ENCODE measurements at regions not wholly inside any gene's neighbourhood (a gene's known extent, or its start where the extent isn't known, plus 50 kb on each side); places are given as distances from the start of the nearest gene placed in this dataset.
"Not testable (repeated sequence)": the region's sequence is repeated elsewhere in the genome, so short reads cannot be mapped to it uniquely, and the experiment has no call there.

DNA sequence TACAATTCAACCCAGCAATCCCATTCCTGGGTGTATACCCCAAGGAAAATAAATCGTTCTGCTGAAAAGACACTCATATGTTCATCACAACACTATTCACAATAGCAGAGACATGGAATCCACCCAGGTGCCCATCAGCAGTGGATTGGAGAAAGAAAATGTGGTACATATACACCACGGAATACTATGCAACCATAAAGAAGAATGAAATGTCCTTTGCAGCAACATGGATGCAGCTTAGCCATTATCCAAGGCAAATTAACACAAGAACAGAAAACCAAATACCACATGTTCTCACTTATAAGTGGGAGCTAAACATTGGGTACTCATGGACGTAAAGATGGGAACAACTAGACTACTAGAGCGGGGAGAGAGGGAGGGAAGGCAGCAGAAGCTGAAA, 207.8 kb downstream of the GATA3 start:
- no peak for DNase-seq (ENCODE audit: low spot score)
- in situ Hi-C loops (cut with HindIII; ENCODE audit: low sequenced_read_pairs), result no loop called here

DNA sequence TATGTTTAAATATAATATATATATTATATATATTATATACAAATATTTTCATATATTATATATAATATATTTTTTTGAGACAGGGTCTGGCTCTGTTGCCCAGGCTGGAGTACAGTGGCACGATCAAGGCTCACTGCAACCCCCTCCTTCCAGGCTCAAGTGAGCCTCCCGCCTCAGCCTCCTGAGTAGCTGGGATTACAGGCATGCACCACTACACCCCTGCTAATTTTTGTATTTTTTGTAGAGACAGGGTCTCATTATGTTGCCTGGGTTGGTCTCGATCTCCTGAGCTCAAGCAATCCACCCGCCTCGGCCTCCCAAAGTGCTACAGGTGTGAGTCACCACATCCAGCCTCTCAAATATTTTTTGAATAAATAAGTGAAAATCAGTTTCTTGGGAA, 215.5 kb downstream of the GATA3 start:
- no peak for DNase-seq (ENCODE audit: low spot score)
- in situ Hi-C loops (cut with HindIII; ENCODE audit: low sequenced_read_pairs), result no loop called here

- no peak for DNase-seq (ENCODE audit: low spot score)
- in situ Hi-C loops (cut with HindIII; ENCODE audit: low sequenced_read_pairs), result no loop called here
These were observed 218.4 kb downstream of the GATA3 start for GRCh38 chr10:8272794-8273425.

- DNase-seq (ENCODE audit: low spot score), result no peak
- in situ Hi-C loops (cut with HindIII; ENCODE audit: low sequenced_read_pairs), result no loop called here
These were observed 219.3 kb downstream of the GATA3 start for GRCh38 chr10:8273749-8274148.

- in situ Hi-C loops (cut with HindIII; ENCODE audit: low sequenced_read_pairs), result no loop called here
- DNase-seq (ENCODE audit: low spot score), result no peak
These were observed 221.4 kb downstream of the GATA3 start for GRCh38 chr10:8275911-8276310.

- in situ Hi-C loops (cut with HindIII; ENCODE audit: low sequenced_read_pairs), result no loop called here
- no peak for DNase-seq (ENCODE audit: low spot score)
These were observed 223.6 kb downstream of the GATA3 start for GRCh38 chr10:8278099-8278498.

DNA sequence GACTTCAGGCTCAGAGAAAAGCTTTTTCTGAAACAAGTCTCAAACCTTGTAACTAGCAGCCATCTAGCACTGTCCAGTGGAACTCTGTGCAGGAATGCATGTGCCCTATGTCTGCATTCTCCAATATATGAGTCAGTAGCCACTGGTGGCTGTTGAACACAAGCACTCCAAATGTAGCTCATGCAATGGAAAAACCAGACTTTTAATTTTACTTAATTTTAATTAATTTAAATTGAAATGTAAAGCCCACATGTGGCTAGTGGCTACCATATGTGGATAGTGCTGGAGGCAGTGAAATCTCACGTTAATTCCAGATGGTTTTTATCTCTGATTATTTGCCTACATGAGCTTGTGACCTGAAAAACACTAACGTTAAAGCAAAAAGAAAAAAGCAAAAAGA, 225.1 kb downstream of the GATA3 start:
- in situ Hi-C loops (cut with HindIII; ENCODE audit: low sequenced_read_pairs), result no loop called here
- no peak for DNase-seq (ENCODE audit: low spot score)

- in situ Hi-C loops (cut with HindIII; ENCODE audit: low sequenced_read_pairs), result no loop called here
- no peak for DNase-seq (ENCODE audit: low spot score)
These were observed 226.5 kb downstream of the GATA3 start for GRCh38 chr10:8280946-8281345.

- in situ Hi-C loops (cut with HindIII; ENCODE audit: low sequenced_read_pairs), result no loop called here
- no peak for DNase-seq (ENCODE audit: low spot score)
These were observed 227.9 kb downstream of the GATA3 start for GRCh38 chr10:8282340-8282739.

DNA sequence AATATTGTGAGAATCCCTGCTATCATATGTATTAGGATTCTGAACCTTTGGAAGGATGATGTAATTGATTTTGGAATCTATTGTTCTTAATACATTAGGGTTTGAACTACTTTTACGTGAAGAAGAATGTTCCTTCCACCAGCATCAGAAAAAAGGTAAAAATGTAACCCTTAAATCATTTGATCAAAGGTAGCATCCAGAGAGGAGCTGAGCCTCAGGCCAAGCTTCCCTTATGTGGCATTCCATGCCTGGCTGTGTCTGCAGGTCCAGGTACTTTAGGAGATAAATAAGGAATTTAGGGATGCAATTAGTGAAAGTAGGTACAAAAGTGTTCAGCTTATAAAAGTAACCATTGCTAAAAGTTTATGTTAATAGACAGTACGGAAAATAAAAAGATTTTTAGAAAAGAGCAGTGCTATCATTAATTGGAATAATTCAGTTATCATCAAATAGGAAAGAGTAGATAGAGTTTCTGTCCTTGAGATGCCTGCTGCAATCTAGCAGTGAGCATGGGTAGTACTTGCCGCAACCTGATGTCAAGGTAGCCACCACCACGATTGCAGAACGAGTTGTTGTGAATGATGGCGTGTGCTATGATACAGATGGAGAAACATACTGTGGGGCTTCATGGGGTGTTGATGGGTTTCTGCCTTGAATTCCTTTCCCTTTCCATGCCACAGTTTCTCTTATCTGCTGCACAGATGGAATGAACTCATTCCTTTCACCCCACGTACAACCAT, 228.8 kb downstream of the GATA3 start:
- in situ Hi-C loops (cut with HindIII; ENCODE audit: low sequenced_read_pairs), result no loop called here
- DNase-seq (ENCODE audit: low spot score), result no peak

GRCh38 chr10:8283986-8284385, 229.5 kb downstream of the GATA3 start:
- DNase-seq (ENCODE audit: low spot score), result no peak
- in situ Hi-C loops (cut with HindIII; ENCODE audit: low sequenced_read_pairs), result no loop called here

- in situ Hi-C loops (cut with HindIII; ENCODE audit: low sequenced_read_pairs); DNase-seq (ENCODE audit: low spot score): not testable (repeated sequence)
These were observed 231.5 kb downstream of the GATA3 start for GRCh38 chr10:8285970-8286369.

DNA sequence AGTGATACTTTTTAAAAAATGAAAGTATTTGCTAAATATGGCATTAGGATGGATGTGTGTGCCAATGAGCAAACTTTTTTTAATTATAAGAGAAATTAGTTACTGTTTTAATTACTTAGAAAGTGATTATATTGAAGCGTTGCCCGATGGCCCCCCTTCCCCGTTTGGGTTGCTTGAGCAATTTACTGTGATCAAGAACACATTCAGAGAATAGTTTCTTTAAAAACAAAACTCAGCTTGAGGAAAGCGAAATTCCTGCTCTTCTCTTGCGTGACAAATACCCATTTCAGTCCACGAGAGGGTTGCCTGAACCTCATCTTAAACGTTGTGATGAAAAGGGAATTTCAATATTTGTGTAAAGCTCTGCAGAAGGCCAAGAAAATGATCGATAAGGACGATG, 234.1 kb downstream of the GATA3 start:
- in situ Hi-C loops (cut with HindIII; ENCODE audit: low sequenced_read_pairs), result no loop called here
- no peak for DNase-seq (ENCODE audit: low spot score)

DNA sequence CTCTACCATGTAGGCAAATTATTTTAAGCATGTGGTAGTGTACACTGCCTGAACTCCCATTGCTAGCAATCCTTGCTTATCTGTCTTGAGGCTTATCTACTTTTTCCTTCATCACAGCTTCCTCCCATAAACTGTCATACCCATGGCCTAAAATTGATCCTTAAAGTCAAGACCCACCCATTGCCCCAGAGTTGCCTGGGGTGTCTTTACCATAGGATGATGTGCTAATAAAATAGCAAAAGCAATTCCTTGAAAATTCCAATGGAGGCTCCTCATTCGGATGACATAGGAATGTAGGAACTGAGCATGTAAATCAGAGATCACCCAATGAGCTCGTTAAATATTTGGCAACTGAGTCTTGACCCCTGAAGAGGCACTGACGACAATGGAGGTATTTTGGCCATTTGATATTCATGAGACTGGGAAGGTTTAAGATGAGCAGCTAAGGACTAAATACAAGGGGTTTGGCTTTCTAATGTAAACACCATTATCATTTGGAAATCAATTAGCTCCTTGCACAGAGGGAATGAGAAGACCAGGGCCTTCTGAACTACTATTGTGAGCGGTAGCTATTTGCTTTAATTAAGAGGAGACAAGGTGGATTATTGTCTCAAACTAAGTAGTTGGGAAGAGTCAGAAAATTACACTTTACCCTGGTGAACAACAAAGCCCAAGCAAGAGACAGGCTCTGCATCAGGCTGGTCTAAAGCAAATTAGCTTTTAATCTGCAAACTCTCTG, 234.9 kb downstream of the GATA3 start:
- DNase-seq (ENCODE audit: low spot score), result no peak
- in situ Hi-C loops (cut with HindIII; ENCODE audit: low sequenced_read_pairs), result no loop called here

DNA sequence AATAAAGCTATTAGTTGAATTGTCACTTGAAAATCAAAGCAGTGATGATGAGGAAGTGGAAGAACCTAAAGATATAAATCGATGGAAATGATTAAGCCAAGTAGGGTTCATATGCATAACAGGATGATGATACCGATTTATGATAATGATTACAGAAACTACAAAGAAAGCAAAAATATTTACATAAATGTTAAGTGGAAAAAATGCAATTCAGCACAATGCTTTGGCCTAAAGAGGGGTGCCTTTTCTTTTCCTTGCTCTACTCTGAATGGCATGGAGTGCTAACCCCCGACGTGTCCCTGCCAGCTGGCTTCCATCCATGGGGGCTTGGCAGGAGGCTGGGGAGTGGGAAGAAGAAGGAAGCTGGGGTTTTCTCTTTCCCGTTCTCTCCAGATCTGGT, 240.3 kb downstream of the GATA3 start:
- in situ Hi-C loops (cut with HindIII; ENCODE audit: low sequenced_read_pairs), result no loop called here
- DNase-seq (ENCODE audit: low spot score), result no peak

DNA sequence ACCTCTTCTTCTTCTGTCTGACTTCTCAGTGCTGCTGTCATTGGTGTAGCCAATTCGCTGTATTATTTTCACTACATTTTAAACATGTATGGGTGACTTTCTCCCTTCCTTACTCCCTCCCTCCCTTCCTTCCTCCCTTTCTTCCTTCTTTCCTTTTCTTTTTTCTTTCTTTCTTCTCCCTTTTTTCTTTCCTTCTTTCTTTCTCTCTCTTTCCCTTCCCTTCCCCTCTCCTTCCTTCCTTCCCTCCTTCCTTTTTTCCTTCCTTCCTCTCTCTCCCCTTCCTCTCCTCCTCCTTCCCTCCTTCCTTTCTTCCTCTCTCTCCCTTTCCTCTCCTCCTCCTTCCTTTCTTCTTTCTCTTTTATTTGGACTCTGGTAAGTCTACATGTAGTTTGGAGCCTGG, 240.8 kb downstream of the GATA3 start:
- in situ Hi-C loops (cut with HindIII; ENCODE audit: low sequenced_read_pairs), result no loop called here
- no peak for DNase-seq (ENCODE audit: low spot score)

- DNase-seq (ENCODE audit: low spot score), result no peak
- in situ Hi-C loops (cut with HindIII; ENCODE audit: low sequenced_read_pairs), result no loop called here
These were observed 241.7 kb downstream of the GATA3 start for GRCh38 chr10:8296090-8296733.

DNA sequence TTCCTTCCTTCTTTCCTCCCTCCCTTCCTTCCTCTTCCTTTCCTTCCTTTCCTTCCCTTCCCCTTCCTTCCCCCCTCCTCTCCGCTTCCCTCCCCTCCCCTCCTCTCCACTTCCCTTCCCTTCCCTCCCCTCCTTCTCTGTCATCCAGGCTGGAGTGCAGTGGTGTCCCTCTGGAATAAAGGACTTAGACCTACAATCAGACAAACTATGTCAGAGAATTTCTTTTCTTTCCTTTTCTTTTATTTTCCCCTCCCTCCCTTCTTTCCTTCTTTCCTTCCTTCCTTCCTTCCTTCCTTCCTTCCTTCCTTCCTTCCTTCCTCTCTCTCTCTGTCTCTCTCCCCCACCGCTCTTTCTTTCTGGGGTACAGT, 242.2 kb downstream of the GATA3 start:
- in situ Hi-C loops (cut with HindIII; ENCODE audit: low sequenced_read_pairs), result no loop called here
- no peak for DNase-seq (ENCODE audit: low spot score)

GRCh38 chr10:8297107-8297506, 242.6 kb downstream of the GATA3 start:
- in situ Hi-C loops (cut with HindIII; ENCODE audit: low sequenced_read_pairs), result no loop called here

DNA sequence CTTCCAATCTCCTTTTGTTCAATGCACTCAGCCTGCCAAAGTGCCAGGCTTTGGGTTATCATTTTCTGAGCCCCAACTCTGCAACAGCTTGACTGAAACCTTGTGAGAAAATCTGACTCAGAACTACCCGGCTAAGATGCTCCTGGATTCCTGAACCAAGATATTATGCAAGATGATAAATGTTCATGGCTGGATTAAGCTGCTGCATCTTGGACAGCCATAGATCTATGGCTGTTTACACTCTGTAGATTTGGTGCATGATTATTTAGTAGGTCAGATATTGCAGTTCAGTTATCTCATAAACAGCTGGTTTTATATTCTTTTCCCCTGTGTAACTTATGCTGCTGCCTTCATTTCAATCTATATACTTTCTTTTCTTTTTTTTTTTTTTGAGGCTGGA, 243.5 kb downstream of the GATA3 start:
- in situ Hi-C loops (cut with HindIII; ENCODE audit: low sequenced_read_pairs), result no loop called here
- DNase-seq (ENCODE audit: low spot score), result no peak

More at GRCh38 chr10:8297107-8297506, 242.6 kb downstream of the GATA3 start:
- DNase-seq (ENCODE audit: low spot score), result no peak
